ENCODE measurements at regions not wholly inside any gene's neighbourhood (a gene's known extent, or its start where the extent isn't known, plus 50 kb on each side); places are given as distances from the start of the nearest gene placed in this dataset.

DNA sequence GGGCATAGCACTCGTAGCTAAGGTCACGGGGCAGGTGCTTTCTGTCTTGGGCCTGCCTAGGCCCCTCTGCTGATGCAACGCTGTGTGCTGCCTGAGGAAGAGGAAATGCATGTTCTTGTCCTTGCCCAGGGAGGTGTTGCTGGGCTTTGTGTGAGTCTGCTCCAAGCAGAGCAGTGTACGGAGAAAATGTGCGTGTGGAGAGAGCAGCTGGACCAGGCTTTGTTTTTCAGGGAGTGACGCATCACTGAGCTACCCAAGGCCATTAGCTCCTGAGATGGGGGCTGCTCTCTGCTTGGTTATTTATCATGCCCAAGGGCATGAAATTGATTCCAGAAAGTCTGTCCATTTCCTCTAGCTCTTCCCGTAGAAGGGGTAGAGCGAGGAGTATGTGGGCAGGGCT, 82.9 kb upstream of the THY1 start:
- DNase-seq (ENCODE audit: low spot score): no peak
- no peaks in the 10 kb centered on the region for H3K9me3 Mint-ChIP-seq (ENCODE audit: low read depth)
- TF ChIP-seq, protein P1, sequence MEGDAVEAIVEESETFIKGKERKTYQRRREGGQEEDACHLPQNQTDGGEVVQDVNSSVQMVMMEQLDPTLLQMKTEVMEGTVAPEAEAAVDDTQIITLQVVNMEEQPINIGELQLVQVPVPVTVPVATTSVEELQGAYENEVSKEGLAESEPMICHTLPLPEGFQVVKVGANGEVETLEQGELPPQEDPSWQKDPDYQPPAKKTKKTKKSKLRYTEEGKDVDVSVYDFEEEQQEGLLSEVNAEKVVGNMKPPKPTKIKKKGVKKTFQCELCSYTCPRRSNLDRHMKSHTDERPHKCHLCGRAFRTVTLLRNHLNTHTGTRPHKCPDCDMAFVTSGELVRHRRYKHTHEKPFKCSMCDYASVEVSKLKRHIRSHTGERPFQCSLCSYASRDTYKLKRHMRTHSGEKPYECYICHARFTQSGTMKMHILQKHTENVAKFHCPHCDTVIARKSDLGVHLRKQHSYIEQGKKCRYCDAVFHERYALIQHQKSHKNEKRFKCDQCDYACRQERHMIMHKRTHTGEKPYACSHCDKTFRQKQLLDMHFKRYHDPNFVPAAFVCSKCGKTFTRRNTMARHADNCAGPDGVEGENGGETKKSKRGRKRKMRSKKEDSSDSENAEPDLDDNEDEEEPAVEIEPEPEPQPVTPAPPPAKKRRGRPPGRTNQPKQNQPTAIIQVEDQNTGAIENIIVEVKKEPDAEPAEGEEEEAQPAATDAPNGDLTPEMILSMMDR (IDR thresholded peaks at IDR 0.05): no peak
- no peak overlapping the region for H3K4me3 Mint-ChIP-seq (ENCODE audit: unreplicated experiment)
- peaks cover 11% of the 10 kb centered on the region for H3K4me1 Mint-ChIP-seq (ENCODE audit: low read depth)
- H3K27ac Mint-ChIP-seq (ENCODE audit: unreplicated experiment): no peak overlapping the region
- no peaks in the 10 kb centered on the region for H3K36me3 Mint-ChIP-seq (ENCODE audit: low read depth)
- peaks cover 21% of the 10 kb centered on the region for H3K27me3 Mint-ChIP-seq (ENCODE audit: low read depth)

DNA sequence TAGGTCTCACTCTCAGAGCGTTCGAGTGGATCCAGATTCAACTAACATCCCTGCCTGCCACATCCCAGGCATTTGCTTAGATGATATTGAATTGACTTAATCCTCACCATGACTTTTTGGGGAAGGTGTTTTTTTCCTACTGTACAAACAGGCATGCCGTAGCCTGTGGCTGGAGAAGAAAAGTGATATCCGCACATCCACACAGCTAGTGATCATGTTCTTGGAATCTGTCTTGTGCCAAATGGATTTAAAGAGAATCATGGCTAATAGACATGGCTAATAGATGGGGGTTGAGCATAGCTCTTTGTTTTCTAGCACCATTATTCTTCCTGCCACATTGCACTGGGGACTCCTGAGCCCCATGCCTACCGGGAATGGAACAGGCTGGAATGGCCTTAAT, 82.1 kb upstream of the THY1 start:
- TF ChIP-seq, protein P1 (IDR thresholded peaks at IDR 0.05): no peak
- Mint-ChIP-seq H3K36me3 (ENCODE audit: low read depth) (no peaks in the 10 kb centered on the region), H3K9me3 (ENCODE audit: low read depth) (no peaks in the 10 kb centered on the region), H3K4me1 (ENCODE audit: low read depth) (peaks cover 7% of the 10 kb centered on the region), H3K27me3 (ENCODE audit: low read depth) (peaks cover 27% of the 10 kb centered on the region), H3K27ac (ENCODE audit: unreplicated experiment) (no peak overlapping the region), H3K4me3 (ENCODE audit: unreplicated experiment) (no peak overlapping the region)
- no peak for DNase-seq (ENCODE audit: low spot score)

DNA sequence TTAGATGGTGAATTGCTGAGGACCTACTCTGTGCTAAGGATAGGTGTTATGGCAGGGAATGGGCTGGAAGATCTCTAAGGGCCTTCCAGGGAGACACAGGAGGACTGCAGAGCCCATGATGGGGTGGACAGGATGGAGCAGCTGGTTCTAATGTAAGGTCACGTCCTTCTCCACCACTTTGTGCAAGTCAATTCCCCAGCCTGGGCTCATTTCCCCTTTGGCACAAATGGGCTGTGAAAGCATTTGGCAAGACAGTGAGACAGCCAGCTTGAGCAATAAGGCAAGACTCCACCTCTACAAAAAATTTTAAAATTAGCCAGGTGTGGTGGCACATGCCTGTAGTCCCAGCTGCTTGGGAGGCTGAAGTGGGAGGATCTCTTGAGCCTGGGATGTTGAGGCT, 81.4 kb upstream of the THY1 start:
- Mint-ChIP-seq H3K27me3 (ENCODE audit: low read depth) (peaks cover 34% of the 10 kb centered on the region), H3K4me3 (ENCODE audit: unreplicated experiment) (no peak overlapping the region), H3K9me3 (ENCODE audit: low read depth) (no peaks in the 10 kb centered on the region), H3K4me1 (ENCODE audit: low read depth) (peaks cover under 1% of the 10 kb centered on the region), H3K36me3 (ENCODE audit: low read depth) (no peaks in the 10 kb centered on the region), H3K27ac (ENCODE audit: unreplicated experiment) (no peak overlapping the region)
- no peak for DNase-seq (ENCODE audit: low spot score)
- TF ChIP-seq, protein P1 (IDR thresholded peaks at IDR 0.05): no peak

DNA sequence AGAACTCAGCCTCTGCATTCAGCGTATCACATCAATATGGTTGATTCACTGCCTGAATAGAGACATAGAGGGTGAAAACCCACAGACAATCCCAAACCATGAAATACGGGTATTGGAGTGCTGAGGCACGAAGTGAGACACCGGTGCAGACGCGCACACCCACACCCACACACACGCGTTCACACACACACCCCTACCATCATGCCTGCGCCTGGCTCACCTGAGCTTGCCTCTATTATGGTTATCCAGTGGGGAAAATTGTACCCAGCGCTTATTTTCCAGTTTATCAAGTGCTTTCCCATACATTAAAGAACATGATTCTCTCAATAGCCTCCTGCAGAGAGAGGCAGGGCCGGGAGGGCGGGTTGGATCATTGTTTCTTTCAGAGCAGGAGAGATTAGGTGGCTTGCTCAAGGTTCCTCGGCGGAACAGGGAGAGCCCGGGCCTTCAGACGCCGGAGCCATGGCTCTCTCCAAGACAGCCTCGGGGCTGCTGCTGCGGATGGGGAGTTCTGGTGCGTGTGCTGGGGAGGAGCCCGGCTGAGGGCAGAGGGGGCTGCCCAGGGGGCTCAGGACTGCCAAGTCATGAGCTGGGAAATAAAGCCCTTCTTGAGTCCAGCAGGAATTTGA, 78.9 kb upstream of the THY1 start:
- H3K36me3 Mint-ChIP-seq (ENCODE audit: low read depth): no peaks in the 10 kb centered on the region
- TF ChIP-seq, protein P1 (IDR thresholded peaks at IDR 0.05): no peak
- H3K4me1 Mint-ChIP-seq (ENCODE audit: low read depth): no peaks in the 10 kb centered on the region
- H3K4me3 Mint-ChIP-seq (ENCODE audit: unreplicated experiment): no peak overlapping the region
- no peak overlapping the region for H3K27ac Mint-ChIP-seq (ENCODE audit: unreplicated experiment)
- H3K27me3 Mint-ChIP-seq (ENCODE audit: low read depth): peaks cover 52% of the 10 kb centered on the region
- no peak for DNase-seq (ENCODE audit: low spot score)
- H3K9me3 Mint-ChIP-seq (ENCODE audit: low read depth): no peaks in the 10 kb centered on the region

DNA sequence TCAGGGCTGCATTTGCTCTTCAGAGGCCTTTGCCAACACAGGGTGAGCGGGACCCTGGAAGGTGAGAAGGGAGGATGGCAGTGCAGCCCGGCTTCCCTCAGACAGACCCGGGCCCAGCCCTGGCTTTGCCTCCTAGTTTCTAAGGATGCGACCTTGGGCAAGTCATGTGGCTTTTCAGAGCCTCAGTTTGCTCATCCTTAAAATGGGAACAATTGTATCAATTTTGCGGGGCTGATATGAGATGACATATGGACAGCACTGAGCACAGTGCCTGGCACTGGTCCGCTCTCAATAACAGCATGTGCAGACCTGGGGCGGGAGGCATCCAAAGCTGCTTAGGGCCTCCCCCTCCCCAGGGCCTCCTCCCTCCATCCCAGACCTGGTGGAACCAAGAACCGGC, 74.7 kb upstream of the THY1 start:
- TF ChIP-seq, protein P1 (IDR thresholded peaks at IDR 0.05): no peak
- H3K27ac Mint-ChIP-seq (ENCODE audit: unreplicated experiment): no peak overlapping the region
- no peak for DNase-seq (ENCODE audit: low spot score)
- peaks cover 55% of the 10 kb centered on the region for H3K27me3 Mint-ChIP-seq (ENCODE audit: low read depth)
- H3K4me3 Mint-ChIP-seq (ENCODE audit: unreplicated experiment): no peak overlapping the region
- no peaks in the 10 kb centered on the region for H3K36me3 Mint-ChIP-seq (ENCODE audit: low read depth)
- H3K4me1 Mint-ChIP-seq (ENCODE audit: low read depth): no peaks in the 10 kb centered on the region
- no peaks in the 10 kb centered on the region for H3K9me3 Mint-ChIP-seq (ENCODE audit: low read depth)

Measured in chondrocyte (in vitro differentiated cells).